ENCODE measurements at regions not wholly inside any gene's neighbourhood (a gene's known extent, or its start where the extent isn't known, plus 50 kb on each side); places are given as distances from the start of the nearest gene placed in this dataset.

GRCh38 chr5:179487145-179487544 is 63.2 kb upstream of the RUFY1 start (continued):
- TF ChIP-seq ZNF687 (IDR thresholded peaks at IDR 0.05), result no peak
- no peak for TF ChIP-seq SMARCA5 (IDR thresholded peaks at IDR 0.05)

GRCh38 chr5:179486596-179487051 is 63.7 kb upstream of the RUFY1 start:
- no peaks in the 10 kb centered on the region for H3K27me3 ChIP-seq (replicated peaks in 1 of 2; ENCODE audit: control insufficient read depth in 2 of 2, insufficient read depth in 2 of 2, low read length in 1 of 2)
- BruUV-seq (replicated peaks), result no TSS peak
- ATAC-seq, result no peak
- H3K4me3 ChIP-seq, result no peak overlapping the region
- 61% methylated on average over 16 of the region's 16 CpGs for WGBS (ENCODE audit: insufficient coverage, insufficient replicate concordance, low lambda C conversion rate, missing lambda C conversion rate)
- H4K20me1 ChIP-seq (ENCODE audit: control insufficient read depth, insufficient read depth), result no peaks in the 10 kb centered on the region
- no peaks in the 10 kb centered on the region for H3K4me1 ChIP-seq (ENCODE audit: control insufficient read depth, insufficient read depth, low read length)
- H3K36me3 ChIP-seq (ENCODE audit: control insufficient read depth in 2 of 2, insufficient read depth in 2 of 2, low read length in 1 of 2), result no peaks in the 10 kb centered on the region
- TF ChIP-seq CBX5 (IDR thresholded peaks at IDR 0.05; ENCODE audit: low read depth) (no peak), CEBPZ (IDR thresholded peaks at IDR 0.05; ENCODE audit: low read depth, low read length) (no peak), TCF3 (IDR thresholded peaks at IDR 0.05; ENCODE audit: borderline replicate concordance, insufficient read depth, low read depth, low read length) (no peak), USF1 (IDR thresholded peaks at IDR 0.05; ENCODE audit: borderline replicate concordance, extremely low read length, insufficient read depth, low read depth, low read length) (no peak)
- no peak overlapping the region for H2AFZ ChIP-seq (ENCODE audit: control insufficient read depth, low read depth, low read length)
- in situ Hi-C loops (cut with MboI), result no loop called here
- POLR2A ChIA-PET, result no interaction called here
- H3K4me2 ChIP-seq (ENCODE audit: control insufficient read depth, insufficient read depth), result no peak overlapping the region
- H3K79me2 ChIP-seq (ENCODE audit: control insufficient read depth, insufficient read depth, low read length), result no peaks in the 10 kb centered on the region
- CTCF ChIA-PET, result no interaction called here
- SMC1A ChIA-PET (ENCODE audit: uncharacterized antibody, unreplicated experiment), result no interaction called here
- RAD21 ChIA-PET (ENCODE audit: unreplicated experiment), result no interaction called here
- H3K27ac ChIP-seq (ENCODE audit: control insufficient read depth, insufficient read depth), result no peak overlapping the region
- no peak for DNase-seq (ENCODE audit: low read depth, low spot score)
- no peak overlapping the region for H3K9ac ChIP-seq (ENCODE audit: control insufficient read depth, insufficient read depth, low read length)
- intact Hi-C loops (cut with micrococcal nuclease; ENCODE audit: unreplicated experiment), result no loop called here
- FAIRE-seq, result no peak
- H3K9me3 ChIP-seq (replicated peaks; ENCODE audit: control insufficient read depth, insufficient read depth, low read length), result no peaks in the 10 kb centered on the region; the same call in 2 of the 3 replicates
